ENCODE measurements at regions not wholly inside any gene's neighbourhood (a gene's known extent, or its start where the extent isn't known, plus 50 kb on each side); places are given as distances from the start of the nearest gene placed in this dataset.

GRCh38 chr3:81261996-81262395 is 499.4 kb downstream of the GBE1 start:
- Histone ChIP-seq H3K27ac (no peak overlapping the region), H3K4me2 (no peak overlapping the region), H3K4me1 (no peaks in the 10 kb centered on the region), H3K9me3 (no peaks in the 10 kb centered on the region), H3K4me3 (no peak overlapping the region)
- DNase-seq (ENCODE audit: low read depth in 1 of 2, low spot score in 1 of 2), result no peak
- FAIRE-seq, result no peak
- CTCF ChIA-PET, result no interaction called here
- ATAC-seq, result no peak
- POLR2A ChIA-PET, result no interaction called here
- WGBS (ENCODE audit: missing lambda C conversion rate), result 66% methylated on average over 1 of the region's 1 CpG
- no peak for TF ChIP-seq TFCP2L1 (CRISPR knock-in tag; IDR thresholded peaks at IDR 0.05)
- TF ChIP-seq GATA3 (IDR thresholded peaks at IDR 0.05; ENCODE audit: borderline replicate concordance), result no peak
- no peak for TF ChIP-seq EP300 (IDR thresholded peaks at IDR 0.05)
- no peak for TF ChIP-seq SREBF2 (IDR thresholded peaks at IDR 0.05)
- no peak for TF ChIP-seq HMGXB4 (CRISPR knock-in tag; IDR thresholded peaks at IDR 0.05; ENCODE audit: borderline replicate concordance)
- TF ChIP-seq HDAC2 (IDR thresholded peaks at IDR 0.05), result no peak
- TF ChIP-seq JUN (IDR thresholded peaks at IDR 0.05), result no peak
- TF ChIP-seq POLR2AphosphoS2 (conservative IDR thresholded peaks at IDR 0.05; ENCODE audit: low read length), result no peak

GRCh38 chr3:81255463-81255862 is 506.0 kb downstream of the GBE1 start:
- no peak for DNase-seq (ENCODE audit: low read depth in 1 of 2, low spot score in 1 of 2)
- Histone ChIP-seq H3K4me1 (no peaks in the 10 kb centered on the region), H3K4me3 (no peak overlapping the region), H3K9me3 (no peaks in the 10 kb centered on the region), H3K27ac (no peak overlapping the region), H3K4me2 (no peak overlapping the region)
- ATAC-seq, result no peak
- 39% methylated on average over 4 of the region's 4 CpGs for WGBS (ENCODE audit: missing lambda C conversion rate)
- TF ChIP-seq HOXB13 (CRISPR knock-in tag; IDR thresholded peaks at IDR 0.05; ENCODE audit: low read depth) (no peak), CBX2 (IDR thresholded peaks at IDR 0.05; ENCODE audit: borderline replicate concordance, low read depth) (no peak), MAFK (IDR thresholded peaks at IDR 0.05; ENCODE audit: partially characterized antibody) (no peak), HEYL (CRISPR knock-in tag; IDR thresholded peaks at IDR 0.05) (no peak), HOXB5 (CRISPR knock-in tag; IDR thresholded peaks at IDR 0.05) (no peak), EHF (CRISPR knock-in tag; IDR thresholded peaks at IDR 0.05) (no peak), HES2 (IDR thresholded peaks at IDR 0.05) (no peak), CEBPB (IDR thresholded peaks at IDR 0.05) (no peak), MAZ (IDR thresholded peaks at IDR 0.05; ENCODE audit: borderline replicate concordance, low read depth, low read length) (no peak), KDM5A (IDR thresholded peaks at IDR 0.05) (no peak), NR3C1 (IDR thresholded peaks at IDR 0.05) (no peak), CHD4 (IDR thresholded peaks at IDR 0.05; ENCODE audit: borderline replicate concordance) (no peak), NFE2L2 (conservative IDR thresholded peaks at IDR 0.05; ENCODE audit: low read length) (no peak), BCL3 (IDR thresholded peaks at IDR 0.05) (no peak), SMC3 (IDR thresholded peaks at IDR 0.05) (no peak), CHD2 (IDR thresholded peaks at IDR 0.05; ENCODE audit: low read length, partially characterized antibody) (no peak), E2F6 (IDR thresholded peaks at IDR 0.05; ENCODE audit: borderline replicate concordance, low read depth) (no peak), TFCP2L1 (CRISPR knock-in tag; IDR thresholded peaks at IDR 0.05) (no peak), RAD21 (conservative IDR thresholded peaks at IDR 0.05 in 1 of 2, IDR thresholded peaks at IDR 0.05 in 1 of 2) (no peak)
- POLR2A ChIA-PET, result no interaction called here
- no peak for FAIRE-seq
- CTCF ChIA-PET, result no interaction called here

All from A549 (cell line).